ENCODE measurements at regions not wholly inside any gene's neighbourhood (a gene's known extent, or its start where the extent isn't known, plus 50 kb on each side); places are given as distances from the start of the nearest gene placed in this dataset. TPM values are rescaled to one million over a fixed set of nuclear protein-coding genes. Genes with fewer than 3 reads are reported as not detected.
"Not testable (repeated sequence)": the region's sequence is repeated elsewhere in the genome, so short reads cannot be mapped to it uniquely, and the experiment has no call there.

GRCh38 chrX:41982953-41983352 lies 59.6 kb upstream of the CASK start:
- no peaks in the 10 kb centered on the region for H3K4me1 ChIP-seq (ENCODE audit: insufficient read depth)
- no peaks in the 10 kb centered on the region for H3K36me3 ChIP-seq
- H3K27ac ChIP-seq = no peak overlapping the region
- no peak for DNase-seq
- no peaks in the 10 kb centered on the region for H3K9me3 ChIP-seq
- TF ChIP-seq CTCF (IDR thresholded peaks at IDR 0.05) (no peak), POLR2A (IDR thresholded peaks at IDR 0.05) (no peak), EP300 (IDR thresholded peaks at IDR 0.05) (no peak)
- H3K27me3 ChIP-seq = no peaks in the 10 kb centered on the region
- no peak overlapping the region for H3K4me3 ChIP-seq
- intact Hi-C loops (cut with DNase I) = no loop called here

- Histone ChIP-seq H3K4me3 (no peak overlapping the region), H3K27me3 (no peaks in the 10 kb centered on the region), H3K4me1 (ENCODE audit: insufficient read depth) (no peaks in the 10 kb centered on the region), H3K27ac (no peak overlapping the region), H3K36me3 (no peaks in the 10 kb centered on the region), H3K9me3 (no peaks in the 10 kb centered on the region)
- DNase-seq = no peak
- 68 to 71% (median 70%) methylated on average over 4 of the region's 4 CpGs for WGBS, 3 donors
- TF ChIP-seq CTCF (IDR thresholded peaks at IDR 0.05) = no peak
- intact Hi-C loops (cut with DNase I) = no loop called here
Measured at GRCh38 chrX:41981481-41982013, 58.2 kb upstream of the CASK start.

- H3K9me3 ChIP-seq; H3K36me3 ChIP-seq; H3K27me3 ChIP-seq; H3K4me3 ChIP-seq; H3K4me1 ChIP-seq (ENCODE audit: insufficient read depth); H3K27ac ChIP-seq; intact Hi-C loops (cut with DNase I); DNase-seq: not testable (repeated sequence)
- 91 to 96% (median 96%) methylated on average over 1 of the region's 1 CpG for WGBS, 3 donors
Measured at GRCh38 chrX:41974677-41975076, 51.3 kb upstream of the CASK start.

- 76 to 84% (median 77%) methylated on average over 2 of the region's 2 CpGs for WGBS, 3 donors
- DNase-seq = no peak
- Histone ChIP-seq H3K36me3 (no peaks in the 10 kb centered on the region), H3K9me3 (no peaks in the 10 kb centered on the region), H3K4me1 (ENCODE audit: insufficient read depth) (no peaks in the 10 kb centered on the region), H3K4me3 (no peak overlapping the region), H3K27ac (no peak overlapping the region), H3K27me3 (no peaks in the 10 kb centered on the region)
- no peak for TF ChIP-seq POLR2A (IDR thresholded peaks at IDR 0.05)
- no peak for TF ChIP-seq EP300 (IDR thresholded peaks at IDR 0.05)
- TF ChIP-seq CTCF (IDR thresholded peaks at IDR 0.05) = no peak
- intact Hi-C loops (cut with DNase I) = no loop called here
Measured at GRCh38 chrX:41973208-41973607, 49.9 kb upstream of the CASK start.

Small RNA genes lying in the stretch of these regions (small RNA-seq; reads per million reads assigned to genes)
- not detected for gene RNU6-1124P
- gene RNU6-630P = not detected
- gene Z92545.1 = not detected

All from ovary (tissue), 7 donors.